22Rv1 (cell line): ENCODE measurements at regions not wholly inside any gene's neighbourhood (a gene's known extent, or its start where the extent isn't known, plus 50 kb on each side); places are given as distances from the start of the nearest gene placed in this dataset.

ENCODE experiments used
- ZFX ChIP-seq: fragments of 450-650 bp; IDR thresholded peaks from 2 replicates; pipeline ENCODE4 v1.6.1; 2017; ENCODE audit warnings: antibody characterized with exemption, borderline replicate concordance
- TF ChIP-seq, protein P1 (sequence below): fragments of 450-650 bp; IDR thresholded peaks from 2 replicates; pipeline ENCODE4 v1.5.1; 2017; ENCODE audit warnings: mild to moderate bottlenecking

DNA sequence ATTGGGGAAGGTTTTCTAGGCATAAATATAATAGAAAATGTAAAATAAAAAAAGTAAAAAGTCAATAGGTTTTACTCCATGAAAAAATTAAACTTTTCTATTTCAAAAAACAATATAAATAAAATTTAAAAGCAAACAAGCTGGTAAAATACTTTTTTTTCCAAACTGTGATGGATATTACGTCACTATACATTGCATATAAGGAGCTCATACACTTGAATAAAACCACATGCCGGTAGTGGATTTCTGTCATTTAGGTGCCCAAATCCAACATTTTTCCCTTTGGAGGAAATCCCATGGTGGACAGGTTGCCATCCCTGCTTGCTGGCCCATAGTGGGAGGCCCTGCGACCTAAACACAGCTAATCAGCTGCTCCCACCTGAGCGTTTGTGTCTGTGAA is 289.4 kb upstream of the HNRNPA3 start:
- TF ChIP-seq, protein P1, sequence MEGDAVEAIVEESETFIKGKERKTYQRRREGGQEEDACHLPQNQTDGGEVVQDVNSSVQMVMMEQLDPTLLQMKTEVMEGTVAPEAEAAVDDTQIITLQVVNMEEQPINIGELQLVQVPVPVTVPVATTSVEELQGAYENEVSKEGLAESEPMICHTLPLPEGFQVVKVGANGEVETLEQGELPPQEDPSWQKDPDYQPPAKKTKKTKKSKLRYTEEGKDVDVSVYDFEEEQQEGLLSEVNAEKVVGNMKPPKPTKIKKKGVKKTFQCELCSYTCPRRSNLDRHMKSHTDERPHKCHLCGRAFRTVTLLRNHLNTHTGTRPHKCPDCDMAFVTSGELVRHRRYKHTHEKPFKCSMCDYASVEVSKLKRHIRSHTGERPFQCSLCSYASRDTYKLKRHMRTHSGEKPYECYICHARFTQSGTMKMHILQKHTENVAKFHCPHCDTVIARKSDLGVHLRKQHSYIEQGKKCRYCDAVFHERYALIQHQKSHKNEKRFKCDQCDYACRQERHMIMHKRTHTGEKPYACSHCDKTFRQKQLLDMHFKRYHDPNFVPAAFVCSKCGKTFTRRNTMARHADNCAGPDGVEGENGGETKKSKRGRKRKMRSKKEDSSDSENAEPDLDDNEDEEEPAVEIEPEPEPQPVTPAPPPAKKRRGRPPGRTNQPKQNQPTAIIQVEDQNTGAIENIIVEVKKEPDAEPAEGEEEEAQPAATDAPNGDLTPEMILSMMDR, result no peak
- no peak for TF ChIP-seq ZFX
